ENCODE measurements at regions not wholly inside any gene's neighbourhood (a gene's known extent, or its start where the extent isn't known, plus 50 kb on each side); places are given as distances from the start of the nearest gene placed in this dataset.

DNA sequence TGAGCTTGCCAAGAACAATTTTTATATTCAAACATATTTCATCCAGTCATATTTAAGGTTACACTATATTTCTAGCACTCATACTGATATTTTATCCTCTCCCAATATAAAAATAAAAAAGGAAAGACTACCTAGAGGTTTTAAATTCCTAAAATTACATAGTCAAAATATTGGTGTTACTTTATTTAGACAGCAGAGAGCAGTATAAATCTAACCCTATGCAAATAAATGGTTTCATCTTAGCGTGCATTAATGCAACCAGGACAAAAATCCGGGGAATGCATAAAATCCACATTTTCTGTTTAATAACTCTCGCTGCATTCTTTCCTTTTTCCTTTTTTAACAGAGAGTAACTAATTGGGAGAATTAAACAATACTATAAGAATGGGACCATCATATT, 1447.4 kb upstream of the ALCAM start:
- TF ChIP-seq CTCF (IDR thresholded peaks at IDR 0.05) (no peak), POLR2A (IDR thresholded peaks at IDR 0.05) (no peak)
